Vagina (tissue), 2 donors: ENCODE measurements at regions not wholly inside any gene's neighbourhood (a gene's known extent, or its start where the extent isn't known, plus 50 kb on each side); places are given as distances from the start of the nearest gene placed in this dataset.

ENCODE experiments used
- DNase-seq, 2 donors: peaks; one replicate each; pipeline ENCODE4 v3.0.0-alpha.2; 2017; ENCODE audit errors: extremely low spot score in 2 of 2
- H3K27ac ChIP-seq: fragments of 200-600 bp; sonication (generic); one replicate; pipeline ENCODE4 v1.5.1; 2019
- H3K27me3 ChIP-seq: fragments of 200-600 bp; sonication (generic); one replicate; pipeline ENCODE4 v1.5.1; 2019
- H3K36me3 ChIP-seq, 2 donors: fragments of 200-600 bp; sonication (generic); one replicate each; pipeline ENCODE4 v1.5.1; 2017 to 2019
- H3K4me1 ChIP-seq: fragments of 200-600 bp; sonication (generic); one replicate; pipeline ENCODE4 v1.5.1; 2019
- H3K4me3 ChIP-seq, 2 donors: fragments of 200-600 bp; sonication (generic); 1 replicate in 1 of 2; 2 replicates in 1 of 2; pipeline ENCODE4 v1.5.1; 2016 to 2019
- H3K9me3 ChIP-seq: fragments of 200-600 bp; sonication (generic); one replicate; pipeline ENCODE4 v1.5.1; 2019
- POLR2A ChIP-seq, 2 donors: fragments of 450-650 bp; IDR thresholded peaks; one replicate each; pipeline ENCODE4 v1.6.1; 2017; ENCODE audit warnings: antibody characterized with exemption in 2 of 2, mild to moderate bottlenecking in 2 of 2, moderate library complexity in 2 of 2
- POLR2AphosphoS5 ChIP-seq, 2 donors: sonication (generic); formaldehyde crosslinking; IDR thresholded peaks; one replicate each; pipeline ENCODE4 v1.9.0; 2017; ENCODE audit warnings: antibody characterized with exemption in 2 of 2, mild to moderate bottlenecking in 2 of 2, low read depth in 1 of 2; ENCODE audit not compliant: insufficient read depth in 1 of 2
- intact Hi-C: fragments of 100-400 bp; cut with DNase I; formaldehyde crosslinking; loops from one replicate; pipeline ENCODE4 v1.15.1; 2023
- TF ChIP-seq, protein P1 (sequence below), 3 experiments: fragments of 450-650 bp in 2 of 3; fragments of 200-600 bp in 1 of 3; sonication (generic) in 1 of 3; IDR thresholded peaks; one replicate each; pipeline ENCODE4 v1.5.1; 2017 to 2019; ENCODE audit warnings: antibody characterized with exemption in 3 of 3, mild to moderate bottlenecking in 2 of 3, moderate library complexity in 2 of 3

DNA sequence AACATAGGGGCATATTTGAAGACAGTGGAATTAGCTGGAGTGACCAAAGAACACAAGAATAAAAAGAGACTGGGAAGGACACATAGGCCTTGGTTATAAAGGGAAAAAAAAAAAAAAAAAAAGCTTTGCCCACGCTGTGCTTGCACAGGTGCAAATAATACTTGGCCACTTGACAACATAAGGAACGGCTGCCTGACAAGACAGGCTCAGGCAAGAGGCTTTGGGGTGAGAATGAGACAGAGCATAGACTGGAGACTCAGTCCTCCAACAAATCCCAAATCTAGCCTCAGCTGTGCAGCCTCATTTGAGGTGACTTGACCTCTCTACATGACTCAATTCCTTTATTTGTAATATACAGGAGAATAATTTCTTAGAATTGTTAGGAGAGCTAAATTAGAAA is 332.8 kb upstream of the DYNLRB2 start:
- TF ChIP-seq POLR2AphosphoS5 (IDR thresholded peaks at IDR 0.05; ENCODE audit: insufficient read depth in 1 of 2, low read depth in 1 of 2) (no peak), POLR2A (IDR thresholded peaks at IDR 0.05) (no peak)
- TF ChIP-seq, protein P1, sequence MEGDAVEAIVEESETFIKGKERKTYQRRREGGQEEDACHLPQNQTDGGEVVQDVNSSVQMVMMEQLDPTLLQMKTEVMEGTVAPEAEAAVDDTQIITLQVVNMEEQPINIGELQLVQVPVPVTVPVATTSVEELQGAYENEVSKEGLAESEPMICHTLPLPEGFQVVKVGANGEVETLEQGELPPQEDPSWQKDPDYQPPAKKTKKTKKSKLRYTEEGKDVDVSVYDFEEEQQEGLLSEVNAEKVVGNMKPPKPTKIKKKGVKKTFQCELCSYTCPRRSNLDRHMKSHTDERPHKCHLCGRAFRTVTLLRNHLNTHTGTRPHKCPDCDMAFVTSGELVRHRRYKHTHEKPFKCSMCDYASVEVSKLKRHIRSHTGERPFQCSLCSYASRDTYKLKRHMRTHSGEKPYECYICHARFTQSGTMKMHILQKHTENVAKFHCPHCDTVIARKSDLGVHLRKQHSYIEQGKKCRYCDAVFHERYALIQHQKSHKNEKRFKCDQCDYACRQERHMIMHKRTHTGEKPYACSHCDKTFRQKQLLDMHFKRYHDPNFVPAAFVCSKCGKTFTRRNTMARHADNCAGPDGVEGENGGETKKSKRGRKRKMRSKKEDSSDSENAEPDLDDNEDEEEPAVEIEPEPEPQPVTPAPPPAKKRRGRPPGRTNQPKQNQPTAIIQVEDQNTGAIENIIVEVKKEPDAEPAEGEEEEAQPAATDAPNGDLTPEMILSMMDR (IDR thresholded peaks at IDR 0.05) = no peak
- Histone ChIP-seq H3K36me3 (no peaks in the 10 kb centered on the region), H3K27ac (no peak overlapping the region), H3K4me3 (no peak overlapping the region), H3K4me1 (peaks cover 14% of the 10 kb centered on the region), H3K27me3 (no peaks in the 10 kb centered on the region), H3K9me3 (no peaks in the 10 kb centered on the region)
- intact Hi-C loops = no loop called here
- no peak for DNase-seq

DNA sequence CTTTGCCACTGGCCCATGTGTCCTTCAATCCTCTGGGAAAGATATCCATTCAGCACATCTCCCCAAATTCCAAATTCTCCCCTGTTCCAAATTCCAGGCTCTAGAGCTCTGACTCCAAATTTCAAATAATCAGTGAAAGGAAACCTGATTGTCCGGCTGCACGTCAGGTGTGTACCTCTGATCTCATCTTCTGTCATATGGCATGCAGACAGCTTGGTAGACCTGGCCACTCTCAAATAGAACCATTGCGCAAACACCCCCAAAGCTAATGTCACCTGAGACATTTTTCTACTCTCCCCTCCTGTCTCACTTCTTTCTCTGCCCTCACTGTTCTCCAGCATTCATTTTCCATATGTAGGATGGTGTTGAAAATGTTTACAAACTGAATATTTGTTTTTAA is 337.0 kb upstream of the DYNLRB2 start:
- Histone ChIP-seq H3K4me1 (peaks cover 22% of the 10 kb centered on the region), H3K36me3 (no peaks in the 10 kb centered on the region), H3K27me3 (no peaks in the 10 kb centered on the region), H3K9me3 (no peaks in the 10 kb centered on the region), H3K27ac (no peak overlapping the region), H3K4me3 (no peak overlapping the region)
- intact Hi-C loops = no loop called here
- no peak for TF ChIP-seq POLR2A (IDR thresholded peaks at IDR 0.05)
- no peak for DNase-seq

DNA sequence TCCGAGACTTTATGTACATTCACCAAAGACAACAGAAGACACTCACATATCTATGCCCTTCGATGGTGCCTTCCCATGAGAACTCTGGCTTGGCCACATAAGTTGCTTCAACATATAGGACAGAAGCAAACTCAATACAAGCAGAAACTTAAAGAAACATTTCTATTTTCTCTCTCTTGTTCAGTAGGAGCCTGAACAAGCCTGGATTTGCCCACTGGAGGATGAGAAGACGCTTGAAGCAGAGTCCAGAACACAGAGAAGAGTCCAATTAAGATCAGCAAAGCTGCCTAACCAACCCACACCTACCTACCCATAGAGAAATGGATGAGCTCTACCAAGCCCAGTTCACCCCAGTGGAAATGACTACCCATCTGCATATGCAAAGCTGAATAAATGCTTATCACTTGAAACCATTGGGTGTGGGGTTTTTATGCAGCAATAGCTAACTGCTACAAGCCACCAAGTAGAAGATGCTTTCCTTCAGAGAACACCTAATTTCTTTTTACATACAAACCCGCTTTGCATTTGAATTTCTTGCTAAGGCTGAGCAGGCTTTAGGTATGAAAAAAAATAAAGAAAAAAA is 337.9 kb upstream of the DYNLRB2 start:
- H3K36me3 ChIP-seq = no peaks in the 10 kb centered on the region
- intact Hi-C loops = no loop called here
- H3K27me3 ChIP-seq = no peaks in the 10 kb centered on the region
- DNase-seq = no peak
- H3K4me3 ChIP-seq = no peak overlapping the region
- H3K9me3 ChIP-seq = no peaks in the 10 kb centered on the region
- TF ChIP-seq POLR2AphosphoS5 (IDR thresholded peaks at IDR 0.05; ENCODE audit: insufficient read depth in 1 of 2, low read depth in 1 of 2) (no peak), POLR2A (IDR thresholded peaks at IDR 0.05) (no peak)
- TF ChIP-seq, protein P1 (IDR thresholded peaks at IDR 0.05) = no peak
- no peak overlapping the region for H3K27ac ChIP-seq
- peaks cover 15% of the 10 kb centered on the region for H3K4me1 ChIP-seq

DNA sequence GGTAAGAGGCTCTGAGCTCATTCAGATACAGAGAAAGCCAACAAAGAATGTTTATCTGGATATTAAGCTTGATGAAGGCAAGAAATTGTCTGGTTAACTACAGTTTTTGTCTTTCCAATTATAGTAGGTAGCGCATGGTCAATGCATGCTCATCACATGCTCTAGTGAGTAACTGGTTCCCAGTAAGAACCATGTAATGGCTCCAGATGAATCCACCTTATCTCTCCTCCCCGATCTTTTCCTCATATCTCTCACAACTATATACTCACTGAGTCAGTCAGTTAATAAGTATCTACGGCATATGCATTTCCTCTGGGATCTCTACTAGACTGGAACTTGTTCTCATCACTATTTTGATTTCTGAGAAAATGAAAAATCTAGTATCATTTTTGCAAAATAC is 340.7 kb upstream of the DYNLRB2 start:
- TF ChIP-seq, protein P1 (IDR thresholded peaks at IDR 0.05) = no peak
- TF ChIP-seq POLR2A (IDR thresholded peaks at IDR 0.05) (no peak), POLR2AphosphoS5 (IDR thresholded peaks at IDR 0.05; ENCODE audit: insufficient read depth in 1 of 2, low read depth in 1 of 2) (no peak)
- no peaks in the 10 kb centered on the region for H3K27me3 ChIP-seq

DNA sequence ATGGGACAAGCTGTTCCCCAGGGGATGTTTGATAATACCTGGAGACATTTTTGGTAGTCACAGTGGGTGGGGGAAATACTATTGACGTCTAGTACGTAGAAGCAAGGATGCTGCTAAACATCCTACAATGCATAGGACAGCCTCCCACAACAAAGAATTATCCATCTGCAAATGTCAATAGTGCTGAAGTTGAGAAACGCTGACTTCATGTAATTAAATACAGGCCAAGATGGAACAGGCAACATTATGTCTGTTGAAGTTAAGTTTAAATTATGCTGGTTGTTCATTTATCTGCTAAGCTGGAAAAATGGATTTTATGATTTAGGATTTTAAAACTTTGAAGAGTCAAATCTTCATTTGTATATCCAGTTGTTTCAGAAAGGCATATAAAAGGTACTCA is 341.2 kb upstream of the DYNLRB2 start:
- intact Hi-C loops = no loop called here
- no peaks in the 10 kb centered on the region for H3K27me3 ChIP-seq
- no peaks in the 10 kb centered on the region for H3K36me3 ChIP-seq
- no peak overlapping the region for H3K4me3 ChIP-seq
- no peak overlapping the region for H3K27ac ChIP-seq
- DNase-seq = no peak
- no peaks in the 10 kb centered on the region for H3K9me3 ChIP-seq
- peaks cover 15% of the 10 kb centered on the region for H3K4me1 ChIP-seq
- TF ChIP-seq POLR2AphosphoS5 (IDR thresholded peaks at IDR 0.05; ENCODE audit: insufficient read depth in 1 of 2, low read depth in 1 of 2) (no peak), POLR2A (IDR thresholded peaks at IDR 0.05) (no peak)
- TF ChIP-seq, protein P1 (IDR thresholded peaks at IDR 0.05) = no peak

More for the DNA sequence above, 340.7 kb upstream of the DYNLRB2 start:
- Histone ChIP-seq H3K4me1 (peaks cover 15% of the 10 kb centered on the region), H3K9me3 (no peaks in the 10 kb centered on the region), H3K27ac (no peak overlapping the region), H3K36me3 (no peaks in the 10 kb centered on the region), H3K4me3 (no peak overlapping the region)
- intact Hi-C loops = no loop called here
- no peak for DNase-seq
